ENCODE measurements at regions not wholly inside any gene's neighbourhood (a gene's known extent, or its start where the extent isn't known, plus 50 kb on each side); places are given as distances from the start of the nearest gene placed in this dataset.

DNA sequence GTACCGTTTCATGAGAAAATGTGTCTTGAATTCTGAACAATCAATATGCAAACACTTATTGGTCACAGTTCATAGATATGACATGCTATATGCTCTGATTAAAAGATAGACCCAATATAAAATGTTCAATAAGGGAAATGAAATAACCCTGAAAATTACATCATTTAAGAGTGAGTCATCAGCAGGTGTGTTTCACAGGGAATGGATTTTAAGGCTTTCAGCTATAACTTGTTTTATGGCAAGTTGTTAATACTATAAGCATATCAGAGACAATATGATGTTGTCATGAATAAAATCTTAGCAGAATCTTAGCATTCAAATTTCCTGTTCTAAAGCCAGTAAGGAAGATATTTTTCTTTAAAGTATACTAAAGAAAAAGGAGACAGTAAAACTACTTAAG is 483.4 kb upstream of the PCDH9 start:
- 72 to 82% (median 82%) methylated on average over 1 of the region's 1 CpG for WGBS, 4 donors
- Histone ChIP-seq H3K9me3 (peaks cover 0 to 5% (median 0%) of the 10 kb centered on the region in 12 donors), H3K36me3 (no peaks in the 10 kb centered on the region), H3K27ac (no peak overlapping the region), H3K4me1 (no peaks in the 10 kb centered on the region), H3K27me3 (no peaks in the 10 kb centered on the region), H3K4me3 (no peak overlapping the region)
- no peak for DNase-seq
- no peak for ATAC-seq
- intact Hi-C loops (cut with DNase I): no loop called here
- TF ChIP-seq, protein P1, sequence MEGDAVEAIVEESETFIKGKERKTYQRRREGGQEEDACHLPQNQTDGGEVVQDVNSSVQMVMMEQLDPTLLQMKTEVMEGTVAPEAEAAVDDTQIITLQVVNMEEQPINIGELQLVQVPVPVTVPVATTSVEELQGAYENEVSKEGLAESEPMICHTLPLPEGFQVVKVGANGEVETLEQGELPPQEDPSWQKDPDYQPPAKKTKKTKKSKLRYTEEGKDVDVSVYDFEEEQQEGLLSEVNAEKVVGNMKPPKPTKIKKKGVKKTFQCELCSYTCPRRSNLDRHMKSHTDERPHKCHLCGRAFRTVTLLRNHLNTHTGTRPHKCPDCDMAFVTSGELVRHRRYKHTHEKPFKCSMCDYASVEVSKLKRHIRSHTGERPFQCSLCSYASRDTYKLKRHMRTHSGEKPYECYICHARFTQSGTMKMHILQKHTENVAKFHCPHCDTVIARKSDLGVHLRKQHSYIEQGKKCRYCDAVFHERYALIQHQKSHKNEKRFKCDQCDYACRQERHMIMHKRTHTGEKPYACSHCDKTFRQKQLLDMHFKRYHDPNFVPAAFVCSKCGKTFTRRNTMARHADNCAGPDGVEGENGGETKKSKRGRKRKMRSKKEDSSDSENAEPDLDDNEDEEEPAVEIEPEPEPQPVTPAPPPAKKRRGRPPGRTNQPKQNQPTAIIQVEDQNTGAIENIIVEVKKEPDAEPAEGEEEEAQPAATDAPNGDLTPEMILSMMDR (IDR thresholded peaks at IDR 0.05): no peak
- TF ChIP-seq POLR2A (IDR thresholded peaks at IDR 0.05): no peak

DNA sequence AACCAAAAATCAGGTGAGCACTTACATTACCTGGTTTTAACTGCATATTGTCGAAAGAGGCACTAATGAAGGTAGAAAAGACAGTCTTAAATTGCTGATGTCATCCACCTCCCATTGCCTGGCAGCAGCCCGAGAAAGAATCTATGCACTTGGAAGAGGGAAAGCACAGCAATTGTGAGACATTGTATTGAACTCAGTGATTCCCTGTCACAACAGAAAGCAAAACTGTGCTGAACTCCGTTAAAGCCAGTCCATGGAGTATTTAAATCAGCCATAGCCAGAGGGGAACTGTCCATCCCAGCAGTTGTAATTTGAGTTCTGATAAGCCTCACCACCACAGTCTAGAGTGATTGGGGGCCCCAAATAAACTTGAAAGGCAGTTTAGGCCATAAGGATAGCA is 466.6 kb upstream of the PCDH9 start:
- TF ChIP-seq, protein P1 (IDR thresholded peaks at IDR 0.05): no peak
- no peak for TF ChIP-seq POLR2A (IDR thresholded peaks at IDR 0.05)
- Histone ChIP-seq H3K27ac (no peak overlapping the region), H3K27me3 (no peaks in the 10 kb centered on the region), H3K36me3 (no peaks in the 10 kb centered on the region), H3K9me3 (peaks cover 0 to 7% (median 0%) of the 10 kb centered on the region in 12 donors), H3K4me1 (no peaks in the 10 kb centered on the region), H3K4me3 (no peak overlapping the region)
- no peak for ATAC-seq
- WGBS, 4 donors: 59 to 64% (median 61%) methylated on average over 3 of the region's 3 CpGs
- intact Hi-C loops (cut with DNase I): no loop called here
- no peak for DNase-seq

DNA sequence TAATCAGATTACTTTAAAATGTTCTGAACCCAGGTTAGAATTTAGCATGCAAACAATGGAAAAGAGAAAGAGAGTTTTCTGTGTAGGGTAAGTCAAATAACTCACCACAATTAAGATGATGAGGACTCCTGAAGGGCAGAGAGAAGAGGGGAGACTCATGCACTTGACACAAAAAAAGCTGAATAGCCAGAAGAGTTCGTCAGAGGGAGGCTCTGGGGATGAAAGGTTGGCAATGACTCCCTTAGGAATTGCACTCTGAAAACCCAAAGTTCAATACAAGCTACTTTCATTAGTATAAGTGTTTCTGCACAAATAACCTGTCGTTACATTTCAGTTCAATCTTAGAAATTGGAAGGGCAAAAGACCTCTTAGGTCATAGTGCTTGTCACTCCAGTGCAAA is 434.4 kb upstream of the PCDH9 start:
- Histone ChIP-seq H3K36me3 (no peaks in the 10 kb centered on the region), H3K27me3 (no peaks in the 10 kb centered on the region), H3K4me1 (no peaks in the 10 kb centered on the region), H3K4me3 (no peak overlapping the region), H3K9me3 (no peaks in the 10 kb centered on the region), H3K27ac (no peak overlapping the region)
- DNase-seq: no peak
- 47 to 59% (median 53%) methylated on average over 2 of the region's 2 CpGs for WGBS, 4 donors
- intact Hi-C loops (cut with DNase I): no loop called here
- no peak for TF ChIP-seq POLR2A (IDR thresholded peaks at IDR 0.05)
- TF ChIP-seq, protein P1 (IDR thresholded peaks at IDR 0.05): no peak
- ATAC-seq: no peak

DNA sequence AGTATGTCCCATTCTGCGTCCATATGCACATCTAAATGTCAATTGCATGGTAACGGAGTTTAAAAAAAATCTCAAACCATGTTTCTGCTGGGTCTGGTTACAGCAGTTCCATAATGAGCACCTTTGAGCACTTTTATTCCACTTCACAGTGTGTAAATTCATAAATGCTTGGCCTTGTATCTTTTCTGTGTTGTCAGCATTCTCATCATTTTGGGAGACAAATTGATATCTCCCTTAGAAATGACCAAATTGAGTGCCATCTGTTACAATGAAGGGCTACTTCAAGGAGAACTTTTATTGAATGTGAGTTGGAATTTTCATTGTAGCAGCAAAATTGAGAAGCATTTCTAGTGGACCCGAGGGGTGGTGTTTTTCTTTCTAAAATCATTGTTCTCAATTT is 432.9 kb upstream of the PCDH9 start:
- no peaks in the 10 kb centered on the region for H3K9me3 ChIP-seq
- no peaks in the 10 kb centered on the region for H3K36me3 ChIP-seq
- TF ChIP-seq POLR2A (IDR thresholded peaks at IDR 0.05): no peak
- TF ChIP-seq, protein P1 (IDR thresholded peaks at IDR 0.05): no peak
- 81 to 91% (median 85%) methylated on average over 3 of the region's 3 CpGs for WGBS, 4 donors
- DNase-seq (no peak), ATAC-seq (no peak)
- no peaks in the 10 kb centered on the region for H3K4me1 ChIP-seq
- H3K27me3 ChIP-seq: no peaks in the 10 kb centered on the region
- H3K4me3 ChIP-seq: no peak overlapping the region
- no peak overlapping the region for H3K27ac ChIP-seq
- intact Hi-C loops (cut with DNase I): no loop called here

All from heart left ventricle (tissue), 16 donors.